IMR-90 (cell line): ENCODE measurements at regions not wholly inside any gene's neighbourhood (a gene's known extent, or its start where the extent isn't known, plus 50 kb on each side); places are given as distances from the start of the nearest gene placed in this dataset.

ENCODE experiments used
- BHLHE40 ChIP-seq: fragments of 150-350 bp; IDR thresholded peaks from 2 replicates; pipeline ENCODE4 v1.6.1; 2016; ENCODE audit warnings: mild to moderate bottlenecking, low read depth, low read length
- CEBPB ChIP-seq: IDR thresholded peaks from 2 replicates; pipeline ENCODE4 v1.6.1; 2012; ENCODE audit warnings: low read depth, low read length, improper control_type of control experiment
- CTCF ChIP-seq: conservative IDR thresholded peaks from 2 replicates; pipeline ENCODE4 v1.5.1; 2012; ENCODE audit warnings: mild to moderate bottlenecking, low read depth, low read length, improper control_type of control experiment
- MAFK ChIP-seq: IDR thresholded peaks from 2 replicates; pipeline ENCODE4 v1.6.1; 2012; ENCODE audit warnings: low read depth, low read length, improper control_type of control experiment
- MAZ ChIP-seq: IDR thresholded peaks from 2 replicates; pipeline ENCODE4 v1.6.1; 2012; ENCODE audit warnings: low read depth, mild to moderate bottlenecking, low read length, improper control_type of control experiment, moderate library complexity, borderline replicate concordance
- MXI1 ChIP-seq: IDR thresholded peaks from 2 replicates; pipeline ENCODE4 v1.6.1; 2012; ENCODE audit warnings: low read depth, mild to moderate bottlenecking, low read length, moderate library complexity, borderline replicate concordance
- POLR2A ChIP-seq: IDR thresholded peaks from 2 replicates; pipeline ENCODE4 v1.6.1; 2012; ENCODE audit warnings: mild to moderate bottlenecking, low read depth, low read length
- RCOR1 ChIP-seq: IDR thresholded peaks from 2 replicates; pipeline ENCODE4 v1.6.1; 2012; ENCODE audit warnings: mild to moderate bottlenecking, low read length, improper control_type of control experiment; ENCODE audit not compliant: insufficient replicate concordance
- RFX5 ChIP-seq: IDR thresholded peaks from 2 replicates; pipeline ENCODE4 v1.8.0; 2012; ENCODE audit warnings: low read depth, mild to moderate bottlenecking, low read length, moderate library complexity
- SMC3 ChIP-seq: fragments of 150-350 bp; IDR thresholded peaks from 2 replicates; pipeline ENCODE4 v1.6.1; 2016; ENCODE audit warnings: low read depth, mild to moderate bottlenecking, antibody characterized with exemption, low read length, moderate library complexity
- TF ChIP-seq, protein P1 (sequence below): fragments of 150-350 bp; IDR thresholded peaks from 2 replicates; pipeline ENCODE4 v1.6.1; 2016; ENCODE audit warnings: low read depth, mild to moderate bottlenecking, low read length, moderate library complexity, borderline replicate concordance
- TF ChIP-seq, protein P2 (sequence below): fragments of 150-350 bp; IDR thresholded peaks from 2 replicates; pipeline ENCODE4 v1.6.1; 2017; ENCODE audit warnings: mild to moderate bottlenecking, antibody characterized with exemption, low read length, low read depth

GRCh38 chr7:155207326-155208002 lies 90.2 kb upstream of the INSIG1 start:
- TF ChIP-seq CTCF = no peak
- TF ChIP-seq POLR2A = no peak
- TF ChIP-seq MAFK = no peak
- no peak for TF ChIP-seq SMC3
- TF ChIP-seq RCOR1 = no peak
- no peak for TF ChIP-seq MAZ
- TF ChIP-seq, protein P1, sequence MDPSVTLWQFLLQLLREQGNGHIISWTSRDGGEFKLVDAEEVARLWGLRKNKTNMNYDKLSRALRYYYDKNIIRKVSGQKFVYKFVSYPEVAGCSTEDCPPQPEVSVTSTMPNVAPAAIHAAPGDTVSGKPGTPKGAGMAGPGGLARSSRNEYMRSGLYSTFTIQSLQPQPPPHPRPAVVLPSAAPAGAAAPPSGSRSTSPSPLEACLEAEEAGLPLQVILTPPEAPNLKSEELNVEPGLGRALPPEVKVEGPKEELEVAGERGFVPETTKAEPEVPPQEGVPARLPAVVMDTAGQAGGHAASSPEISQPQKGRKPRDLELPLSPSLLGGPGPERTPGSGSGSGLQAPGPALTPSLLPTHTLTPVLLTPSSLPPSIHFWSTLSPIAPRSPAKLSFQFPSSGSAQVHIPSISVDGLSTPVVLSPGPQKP = no peak
- TF ChIP-seq, protein P2, sequence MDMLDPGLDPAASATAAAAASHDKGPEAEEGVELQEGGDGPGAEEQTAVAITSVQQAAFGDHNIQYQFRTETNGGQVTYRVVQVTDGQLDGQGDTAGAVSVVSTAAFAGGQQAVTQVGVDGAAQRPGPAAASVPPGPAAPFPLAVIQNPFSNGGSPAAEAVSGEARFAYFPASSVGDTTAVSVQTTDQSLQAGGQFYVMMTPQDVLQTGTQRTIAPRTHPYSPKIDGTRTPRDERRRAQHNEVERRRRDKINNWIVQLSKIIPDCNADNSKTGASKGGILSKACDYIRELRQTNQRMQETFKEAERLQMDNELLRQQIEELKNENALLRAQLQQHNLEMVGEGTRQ = no peak
- TF ChIP-seq CEBPB = no peak
- TF ChIP-seq BHLHE40 = no peak
- TF ChIP-seq RFX5 = no peak
- no peak for TF ChIP-seq MXI1
